ENCODE measurements at regions not wholly inside any gene's neighbourhood (a gene's known extent, or its start where the extent isn't known, plus 50 kb on each side); places are given as distances from the start of the nearest gene placed in this dataset.
"Not testable (repeated sequence)": the region's sequence is repeated elsewhere in the genome, so short reads cannot be mapped to it uniquely, and the experiment has no call there.

DNA sequence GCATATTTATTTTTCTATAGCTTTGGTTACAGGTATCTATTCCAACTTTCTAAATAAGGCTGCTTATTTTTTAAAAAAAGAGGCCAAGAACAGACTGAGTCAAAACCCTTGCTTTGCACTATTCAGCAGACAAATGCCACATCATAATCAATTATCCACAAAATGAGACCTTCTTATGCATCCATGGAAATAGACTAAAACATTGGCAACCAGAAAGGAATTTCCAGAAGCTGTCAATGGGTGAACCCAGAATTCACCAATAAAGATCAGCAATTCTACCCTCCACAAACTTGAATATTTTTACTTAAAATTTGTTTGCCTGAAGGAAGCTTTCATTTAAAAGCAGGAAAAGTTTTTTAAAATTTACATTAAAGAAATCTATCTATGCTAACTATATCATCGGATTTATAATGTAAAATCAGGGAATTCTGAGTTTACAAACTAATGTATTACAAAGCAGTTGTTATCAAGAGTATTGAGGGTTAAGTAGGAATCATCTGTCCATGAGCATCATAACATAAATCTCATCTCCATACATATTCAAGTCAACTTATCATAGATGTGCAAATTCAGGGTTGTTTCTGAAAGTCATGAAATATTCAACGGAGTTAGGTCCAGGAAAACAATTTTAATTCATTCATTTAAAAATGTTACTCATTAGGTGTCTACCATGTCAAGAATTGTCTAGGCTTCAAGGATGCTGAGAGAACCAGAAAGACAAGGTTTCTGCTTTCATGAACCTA is 548.0 kb downstream of the SATB2 start:
- no peak for DNase-seq

GRCh38 chr2:198905881-198906612 is 551.7 kb downstream of the SATB2 start:
- no peak for DNase-seq

GRCh38 chr2:198901894-198902293 is 555.8 kb downstream of the SATB2 start:
- DNase-seq, result no peak

- no peak for DNase-seq
These were observed 557.6 kb downstream of the SATB2 start for GRCh38 chr2:198900141-198900540.

GRCh38 chr2:198890490-198890889 is 567.2 kb downstream of the SATB2 start:
- DNase-seq, result no peak

- no peak for DNase-seq
These were observed 574.1 kb downstream of the SATB2 start for GRCh38 chr2:198883604-198884003.

- DNase-seq, result no peak
These were observed 576.8 kb downstream of the SATB2 start for GRCh38 chr2:198880986-198881385.

- DNase-seq, result no peak
These were observed 577.3 kb downstream of the SATB2 start for GRCh38 chr2:198880421-198880820.

- DNase-seq, result no peak
These were observed 583.3 kb downstream of the SATB2 start for GRCh38 chr2:198874472-198874858.

DNA sequence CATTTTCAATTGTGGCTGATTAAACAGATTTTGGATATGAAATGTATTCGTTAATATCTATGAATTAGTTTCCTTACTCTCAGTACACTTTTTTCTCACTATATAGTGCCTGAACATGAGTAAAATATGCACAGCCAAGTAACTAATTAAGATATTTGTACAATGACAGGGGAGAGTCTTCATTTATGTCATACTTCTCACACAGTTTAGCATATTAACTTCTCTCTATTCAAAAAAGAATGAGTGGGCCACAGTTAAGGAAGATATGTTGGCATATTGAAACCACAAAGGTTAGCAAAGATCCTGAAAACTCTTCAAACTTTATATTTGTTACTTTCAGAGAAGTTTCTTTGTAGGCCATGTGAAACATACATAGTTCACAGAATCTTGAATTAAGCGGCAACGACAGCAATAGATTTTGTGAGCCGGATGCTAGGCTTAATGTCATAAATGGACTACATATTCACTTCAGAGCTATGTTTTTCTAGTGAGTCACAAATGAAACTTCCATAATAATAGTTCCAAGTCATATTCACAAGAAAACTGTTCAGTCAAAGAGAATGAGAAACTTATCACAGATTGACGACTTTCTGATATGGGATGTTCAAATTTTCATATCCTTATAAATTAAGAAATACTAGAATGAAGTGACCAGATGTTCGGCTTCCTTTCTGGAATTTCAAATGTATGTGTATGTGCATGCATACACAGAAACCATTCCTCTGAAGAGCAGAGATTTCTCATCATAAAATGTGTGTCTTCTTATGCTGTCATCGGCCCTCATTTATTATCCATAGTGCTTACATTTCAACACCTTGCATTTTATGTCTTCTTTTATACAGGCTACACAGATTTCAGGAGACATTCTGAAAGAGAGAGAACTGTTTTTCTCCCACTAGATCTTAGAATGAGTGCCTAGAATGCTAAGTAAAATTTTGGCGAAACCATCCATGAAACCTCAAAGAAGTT is 584.0 kb downstream of the SATB2 start:
- no peak for DNase-seq

DNA sequence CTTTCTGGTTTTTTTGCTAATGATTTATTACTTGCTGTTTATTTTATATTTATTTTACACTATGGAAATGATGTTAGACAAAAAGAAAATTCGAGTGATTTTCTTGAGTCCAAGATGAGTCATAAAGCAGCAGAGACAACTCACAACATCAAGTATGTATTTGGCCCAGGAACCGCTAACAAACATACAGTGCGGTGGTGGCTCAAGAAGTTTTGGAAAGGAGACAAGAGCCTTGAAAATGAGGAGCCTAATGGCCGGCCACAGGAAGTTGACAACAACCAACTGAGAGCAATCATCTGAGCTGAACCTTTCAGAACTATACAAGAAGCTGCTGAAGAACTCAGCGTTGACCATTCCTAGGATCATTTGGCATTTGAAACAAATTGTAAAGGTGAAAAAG is 594.1 kb downstream of the SATB2 start:
- DNase-seq, result no peak

DNA sequence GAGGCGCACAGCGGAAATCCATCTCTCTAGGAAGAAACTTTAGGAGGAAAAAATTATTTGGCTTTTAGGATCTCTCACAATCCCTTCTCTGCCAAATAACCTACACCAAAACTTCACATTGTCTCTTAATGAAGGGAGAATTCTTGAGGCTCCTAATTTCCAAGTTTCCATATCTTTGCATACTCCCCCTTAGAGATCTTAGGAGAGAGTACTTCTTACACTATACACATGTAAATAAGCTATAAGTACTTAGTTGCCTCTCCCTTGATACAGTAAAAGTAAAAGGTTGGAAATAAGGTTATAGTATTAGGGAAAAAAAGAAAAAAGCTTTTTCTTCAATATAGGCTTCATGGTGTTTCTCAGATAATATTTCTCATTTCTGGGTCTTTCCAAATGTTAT is 596.7 kb downstream of the SATB2 start:
- no peak for DNase-seq

- DNase-seq, result no peak
These were observed 600.5 kb downstream of the SATB2 start for GRCh38 chr2:198857246-198857645.

DNA sequence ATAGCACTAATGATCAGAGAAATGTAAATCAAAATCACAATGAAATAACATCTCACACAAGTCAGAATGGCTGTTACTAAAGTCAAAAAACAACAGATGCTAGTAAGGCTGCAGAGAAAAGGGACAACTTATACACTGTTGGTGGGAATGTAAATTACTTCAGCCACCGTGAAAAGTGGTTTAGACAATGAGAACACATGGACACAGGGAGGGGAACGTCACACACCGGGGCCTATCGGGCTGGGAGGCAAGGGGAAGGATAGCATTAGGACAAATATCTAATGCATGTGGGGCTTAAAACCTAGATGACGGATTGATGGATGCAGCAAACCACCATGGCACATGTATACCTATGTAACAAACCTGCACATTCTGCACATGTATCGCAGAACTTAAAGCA is 602.0 kb downstream of the SATB2 start:
- DNase-seq, result not testable (repeated sequence)

- DNase-seq, result no peak
These were observed 605.5 kb downstream of the SATB2 start for GRCh38 chr2:198852248-198852647.

DNA sequence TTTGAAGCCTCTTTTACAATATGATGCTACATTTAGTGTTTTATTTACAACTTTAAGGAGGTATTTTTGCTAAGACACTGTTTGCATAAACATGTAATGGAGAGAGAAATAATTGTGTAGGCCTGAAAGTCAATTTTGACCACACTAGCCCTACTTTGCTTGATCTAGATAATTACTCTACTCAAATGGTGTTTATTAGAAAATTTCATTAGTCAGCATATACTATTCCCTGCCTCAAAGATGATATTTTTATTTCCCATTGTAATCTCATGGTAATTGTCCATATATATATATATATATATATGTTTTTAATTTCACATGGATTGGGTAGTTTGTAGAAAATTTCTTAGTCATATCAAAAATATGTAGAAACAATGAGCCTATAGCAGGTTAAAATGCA is 632.2 kb downstream of the SATB2 start:
- no peak for DNase-seq

DNA sequence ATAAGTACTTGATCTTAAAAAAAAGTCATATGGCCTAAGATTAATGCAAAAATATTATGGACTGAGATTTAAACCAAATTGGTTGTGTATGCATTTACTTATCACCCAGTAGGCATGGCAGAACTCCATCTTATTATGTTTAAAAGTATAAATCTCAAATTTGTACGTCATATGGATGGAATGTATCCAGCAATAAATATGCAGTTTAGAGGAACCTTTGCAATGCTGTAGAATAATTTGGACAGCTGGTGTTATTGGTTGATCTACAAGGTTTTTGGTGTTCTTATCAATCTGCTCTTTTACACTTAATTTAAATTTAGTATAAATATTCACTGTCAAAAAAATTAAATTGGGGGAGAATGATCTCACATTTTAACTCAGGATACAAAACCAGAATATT is 640.2 kb downstream of the SATB2 start:
- DNase-seq, result no peak

DNA sequence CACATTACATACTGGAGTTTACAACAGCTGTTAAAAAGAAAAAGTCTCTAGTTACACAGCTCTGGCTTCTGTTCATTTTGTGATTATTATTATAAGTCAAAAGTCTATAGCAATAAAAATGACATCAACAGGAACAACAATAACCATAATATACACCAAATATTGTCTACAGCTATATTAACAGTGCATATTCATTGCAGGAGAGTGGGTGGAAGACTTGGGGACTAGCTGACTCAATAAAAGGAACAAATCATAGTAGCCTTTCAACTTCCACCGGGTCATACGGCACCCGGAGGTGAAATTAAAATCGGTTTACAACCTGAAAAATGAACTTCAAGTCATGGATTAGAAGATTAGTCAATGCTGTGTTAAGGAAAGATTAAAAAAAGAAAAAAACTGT is 642.1 kb downstream of the SATB2 start:
- DNase-seq, result no peak

- no peak for DNase-seq
These were observed 646.5 kb downstream of the SATB2 start for GRCh38 chr2:198811198-198811597.

DNA sequence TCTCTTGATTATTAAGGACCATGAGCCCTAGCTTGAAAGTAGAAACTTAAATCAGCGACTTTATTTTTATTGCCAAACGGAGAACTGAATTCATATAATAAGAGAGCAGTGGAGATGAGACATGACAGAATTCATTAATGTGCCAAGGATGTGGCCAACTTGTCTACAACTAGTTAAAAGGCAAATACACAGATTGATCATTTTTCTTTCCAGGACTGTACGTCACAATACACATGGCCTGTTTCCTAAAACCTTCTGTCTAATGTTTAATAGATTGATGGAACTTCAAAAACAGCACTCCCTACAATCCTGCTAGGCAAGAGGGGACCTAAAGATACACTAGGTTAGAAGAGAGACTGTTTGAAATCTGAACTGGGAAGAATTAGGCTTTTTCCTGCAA is 647.8 kb downstream of the SATB2 start:
- DNase-seq, result no peak

- DNase-seq, result no peak
These were observed 650.6 kb downstream of the SATB2 start for GRCh38 chr2:198807131-198807530.

GRCh38 chr2:198795419-198795818 is 662.3 kb downstream of the SATB2 start:
- DNase-seq, result no peak

- no peak for DNase-seq
These were observed 666.1 kb downstream of the SATB2 start for GRCh38 chr2:198791623-198792022.

Data from T1000 (cell line).